B cell (primary cell): ENCODE measurements at regions not wholly inside any gene's neighbourhood (a gene's known extent, or its start where the extent isn't known, plus 50 kb on each side); places are given as distances from the start of the nearest gene placed in this dataset.

Experiments used
- ATAC-seq: fragments of 200-7000 bp; cut with Tn5 transposase; one replicate; pipeline ENCODE4 v1.10.0; 2021; ENCODE audit warnings: low read depth, mild to moderate bottlenecking, moderate number of reproducible peaks, moderate library complexity
- CTCF ChIA-PET: fragments of 350-600 bp; sonication (Branson Sonifier 250); formaldehyde crosslinking; loops from one replicate; lab custom pipeline; 2021; ENCODE audit warnings: antibody characterized with exemption, inconsistent platforms; lab: Charles Lee
- POLR2A ChIA-PET: fragments of 350-600 bp; sonication (Branson Sonifier 250); formaldehyde crosslinking; loops from one replicate; lab custom pipeline; 2021; ENCODE audit warnings: antibody characterized with exemption; lab: Charles Lee
- DNase-seq: peaks from one replicate; pipeline ENCODE4 v3.0.0; 2013
- H2AFZ ChIP-seq: 2 replicates; pipeline ENCODE4 v1.6.1; 2012; ENCODE audit warnings: mild to moderate bottlenecking, low read depth, low read length; ENCODE audit not compliant: insufficient read depth, poor library complexity, severe bottlenecking
- H3K27ac ChIP-seq, 2 donors: 1 replicate in 1 of 2; 2 replicates in 1 of 2; pipeline ENCODE4 v1.5.1; 2012 to 2013; ENCODE audit warnings: low read length in 2 of 2, mild to moderate bottlenecking in 2 of 2, moderate library complexity in 1 of 2
- H3K27me3 ChIP-seq, 4 experiments: fragments of 200-600 bp in 1 of 4; sonication (generic) in 1 of 4; replicated peaks in 1 of 4; 1 replicate in 2 of 4; 2 replicates in 2 of 4; pipeline versions ENCODE4 v1.6.1 to v1.7.0; 2013 to 2016; ENCODE audit warnings: low read length in 3 of 4, mild to moderate bottlenecking in 2 of 4, mixed read lengths in 1 of 4, moderate library complexity in 1 of 4; ENCODE audit not compliant: insufficient read depth in 4 of 4, control insufficient read depth in 3 of 4; ENCODE audit errors: control extremely low read depth in 1 of 4
- H3K36me3 ChIP-seq, 2 experiments: replicated peaks in 1 of 2; 1 replicate in 1 of 2; 2 replicates in 1 of 2; pipeline versions ENCODE4 v1.6.1 to v1.7.1; 2013; ENCODE audit warnings: low read length in 1 of 2; ENCODE audit not compliant: insufficient read depth in 2 of 2, control insufficient read depth in 1 of 2; ENCODE audit errors: control extremely low read depth in 1 of 2, extremely low read depth in 1 of 2
- H3K4me1 ChIP-seq, 2 donors: fragments of 200-600 bp in 1 of 2; sonication (generic) in 1 of 2; 1 replicate in 1 of 2; 2 replicates in 1 of 2; pipeline versions ENCODE4 v1.5.1 to v1.6.1; 2013 to 2017; ENCODE audit warnings: low read length in 2 of 2; ENCODE audit not compliant: control insufficient read depth in 2 of 2, insufficient read depth in 2 of 2
- H3K4me2 ChIP-seq: replicated peaks from 2 replicates; pipeline ENCODE3; 2012; ENCODE audit warnings: mild to moderate bottlenecking, low read depth, low read length; ENCODE audit not compliant: poor library complexity, severe bottlenecking
- H3K4me3 ChIP-seq, 5 experiments: fragments of 200-600 bp in 1 of 5; sonication (generic) in 1 of 5; 1 replicate in 3 of 5; 2 replicates in 2 of 5; pipeline versions ENCODE4 v1.5.1 to v1.7.0; 2011 to 2016; ENCODE audit warnings: low read length in 4 of 5, mild to moderate bottlenecking in 4 of 5, low read depth in 2 of 5, control low read depth in 1 of 5, moderate library complexity in 1 of 5; ENCODE audit not compliant: insufficient read depth in 1 of 5; ENCODE audit errors: control extremely low read depth in 1 of 5, extremely low read depth in 1 of 5
- H3K79me2 ChIP-seq: fragments of 200-600 bp; sonication (generic); one replicate; pipeline ENCODE4 v1.6.0; 2016; ENCODE audit warnings: low read length; ENCODE audit not compliant: control insufficient read depth, insufficient read depth
- H3K9ac ChIP-seq: fragments of 200-600 bp; sonication (generic); 2 replicates; pipeline ENCODE4 v1.6.1; 2017; ENCODE audit warnings: mild to moderate bottlenecking, low read length, moderate library complexity
- H3K9me3 ChIP-seq, 3 donors: one replicate each; pipeline versions ENCODE4 v1.6.1 to v1.7.1; 2013; ENCODE audit warnings: low read length in 2 of 3; ENCODE audit not compliant: control insufficient read depth in 2 of 3, insufficient read depth in 1 of 3; ENCODE audit errors: control extremely low read depth in 1 of 3
- H4K20me1 ChIP-seq: 2 replicates; pipeline ENCODE4 v1.6.0; 2012; ENCODE audit warnings: mild to moderate bottlenecking, low read length; ENCODE audit not compliant: insufficient read depth, control insufficient read depth, poor library complexity, severe bottlenecking
- H3K27ac Mint-ChIP-seq: one replicate; pipeline ENCODE4 v1.8.0; 2021; ENCODE audit warnings: mixed read lengths
- H3K27me3 Mint-ChIP-seq: one replicate; pipeline ENCODE4 v1.8.0; 2021; ENCODE audit warnings: mixed read lengths
- H3K4me1 Mint-ChIP-seq: one replicate; pipeline ENCODE4 v1.8.0; 2021; ENCODE audit warnings: mixed read lengths
- H3K4me3 Mint-ChIP-seq: one replicate; pipeline ENCODE4 v1.8.0; 2021; ENCODE audit warnings: mixed read lengths
- H3K9me3 Mint-ChIP-seq: one replicate; pipeline ENCODE4 v1.8.0; 2022; ENCODE audit warnings: mixed read lengths; ENCODE audit not compliant: insufficient read depth
- EZH2 ChIP-seq: IDR thresholded peaks from 2 replicates; pipeline ENCODE4 v1.6.1; 2012; ENCODE audit warnings: borderline replicate concordance, low read depth, mild to moderate bottlenecking, moderate library complexity, low read length; ENCODE audit not compliant: insufficient read depth, poor library complexity, severe bottlenecking
- WGBS: methylation state at CpG from one replicate; pipeline ENCODE4 v1.1.5; 2013; ENCODE audit warnings: missing lambda C conversion rate; ENCODE audit not compliant: insufficient coverage; 5-methylcytosine and 5-hydroxymethylcytosine counted together
- intact Hi-C: fragments of 100-400 bp; cut with micrococcal nuclease; formaldehyde crosslinking; loops from one replicate; pipeline ENCODE4 v1.10.0; 2022
- TF ChIP-seq, protein P1 (sequence below): fragments of 200-600 bp; IDR thresholded peaks from one replicate; pipeline ENCODE4 v1.8.0; 2022; ENCODE audit warnings: antibody characterized with exemption, mild to moderate bottlenecking

DNA sequence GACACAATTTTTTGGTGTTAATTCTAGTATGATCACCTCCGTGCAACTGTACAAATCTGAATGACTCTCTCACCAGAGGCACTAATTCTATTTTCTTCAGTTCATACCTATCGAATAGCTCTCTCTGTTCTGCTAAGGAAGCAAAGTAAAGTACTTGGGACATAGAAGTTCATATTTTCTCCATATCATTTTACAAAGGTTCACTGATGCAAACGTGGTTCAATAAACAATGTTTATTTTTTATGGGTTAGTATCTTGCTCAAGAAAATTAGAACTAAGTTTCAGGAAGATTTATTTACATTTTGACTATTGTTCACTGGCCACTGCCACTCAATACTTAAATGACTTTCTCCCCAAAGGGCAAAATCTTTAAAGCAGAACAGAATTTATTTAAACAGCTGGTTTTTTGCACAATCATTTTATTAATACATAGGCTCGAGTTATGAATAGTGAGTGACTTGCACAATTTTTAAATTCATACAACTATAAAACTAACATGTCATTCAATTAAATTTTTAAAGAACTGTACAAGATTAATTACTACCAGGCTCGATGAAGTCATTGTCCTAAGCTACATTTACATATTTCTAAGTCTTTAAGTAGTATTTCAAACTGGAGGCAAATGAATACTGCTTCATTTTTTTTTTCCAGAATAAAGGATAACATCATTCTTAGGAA, 255.8 kb downstream of the C16orf95 start:
- H4K20me1 ChIP-seq, result no peaks in the 10 kb centered on the region
- no peaks in the 10 kb centered on the region for H3K79me2 ChIP-seq
- no peaks in the 10 kb centered on the region for H3K9me3 Mint-ChIP-seq
- H2AFZ ChIP-seq, result no peak overlapping the region
- ChIA-PET POLR2A (no interaction called here), CTCF (interaction anchor here (0.9 to 3.5 kb wide), 3 partner anchors 13 to 498 kb away, joined by 3 to 30 read pairs (median 3); no protein-coding TSS in a partner anchor)
- no peaks in the 10 kb centered on the region for H3K36me3 ChIP-seq
- WGBS, result no CpG with 5 or more reads among the region's 5 CpGs
- H3K27me3 Mint-ChIP-seq, result peaks cover 32% of the 10 kb centered on the region
- peaks cover 0 to 9% (median 2%) of the 10 kb centered on the region in 4 experiments for H3K27me3 ChIP-seq
- no peak overlapping the region for H3K27ac Mint-ChIP-seq
- H3K4me3 ChIP-seq, result no peak overlapping the region
- H3K4me1 ChIP-seq, result peaks cover 6 to 12% of the 10 kb centered on the region in 2 donors
- no peak overlapping the region for H3K9ac ChIP-seq
- H3K9me3 ChIP-seq, result peaks cover 0 to 18% (median 0%) of the 10 kb centered on the region in 3 donors
- DNase-seq (no peak), ATAC-seq (no peak)
- TF ChIP-seq, protein P1, sequence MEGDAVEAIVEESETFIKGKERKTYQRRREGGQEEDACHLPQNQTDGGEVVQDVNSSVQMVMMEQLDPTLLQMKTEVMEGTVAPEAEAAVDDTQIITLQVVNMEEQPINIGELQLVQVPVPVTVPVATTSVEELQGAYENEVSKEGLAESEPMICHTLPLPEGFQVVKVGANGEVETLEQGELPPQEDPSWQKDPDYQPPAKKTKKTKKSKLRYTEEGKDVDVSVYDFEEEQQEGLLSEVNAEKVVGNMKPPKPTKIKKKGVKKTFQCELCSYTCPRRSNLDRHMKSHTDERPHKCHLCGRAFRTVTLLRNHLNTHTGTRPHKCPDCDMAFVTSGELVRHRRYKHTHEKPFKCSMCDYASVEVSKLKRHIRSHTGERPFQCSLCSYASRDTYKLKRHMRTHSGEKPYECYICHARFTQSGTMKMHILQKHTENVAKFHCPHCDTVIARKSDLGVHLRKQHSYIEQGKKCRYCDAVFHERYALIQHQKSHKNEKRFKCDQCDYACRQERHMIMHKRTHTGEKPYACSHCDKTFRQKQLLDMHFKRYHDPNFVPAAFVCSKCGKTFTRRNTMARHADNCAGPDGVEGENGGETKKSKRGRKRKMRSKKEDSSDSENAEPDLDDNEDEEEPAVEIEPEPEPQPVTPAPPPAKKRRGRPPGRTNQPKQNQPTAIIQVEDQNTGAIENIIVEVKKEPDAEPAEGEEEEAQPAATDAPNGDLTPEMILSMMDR, result no peak
- TF ChIP-seq EZH2, result no peak
- intact Hi-C loops, result no loop called here
- no peak overlapping the region for H3K4me3 Mint-ChIP-seq
- H3K4me1 Mint-ChIP-seq, result peaks cover 26% of the 10 kb centered on the region
- H3K27ac ChIP-seq, result no peak overlapping the region
- H3K4me2 ChIP-seq, result no peak overlapping the region
